H1 (cell line): ENCODE measurements at regions not wholly inside any gene's neighbourhood (a gene's known extent, or its start where the extent isn't known, plus 50 kb on each side); places are given as distances from the start of the nearest gene placed in this dataset.

Source experiments
- CBX8 ChIP-seq: fragments of 300-800, 300-1000 bp; sonication (generic); IDR thresholded peaks from 2 replicates; pipeline ENCODE4 v1.7.1; 2016; ENCODE audit warnings: low read depth, low read length, borderline replicate concordance
- EP300 ChIP-seq, 2 experiments: IDR thresholded peaks; 1 replicate in 1 of 2; 2 replicates in 1 of 2; pipeline ENCODE4 v1.6.1; 2011 to 2012; ENCODE audit warnings: low read depth in 2 of 2, low read length in 2 of 2, mild to moderate bottlenecking in 2 of 2, borderline replicate concordance in 1 of 2, inconsistent platforms in 1 of 2, moderate library complexity in 1 of 2
- NRF1 ChIP-seq: IDR thresholded peaks from 2 replicates; pipeline ENCODE4 v1.6.1; 2011; ENCODE audit warnings: mild to moderate bottlenecking, low read depth, low read length, improper control_type of control experiment
- POLR2A ChIP-seq, 2 experiments: IDR thresholded peaks; 1 replicate in 1 of 2; 2 replicates in 1 of 2; pipeline ENCODE4 v1.6.1; 2011; ENCODE audit warnings: low read depth in 2 of 2, low read length in 2 of 2, mild to moderate bottlenecking in 2 of 2; ENCODE audit errors: control extremely low read depth in 1 of 2
- POLR2AphosphoS5 ChIP-seq: IDR thresholded peaks from 2 replicates; pipeline ENCODE4 v1.6.1; 2011; ENCODE audit warnings: low read depth, low read length
- RAD21 ChIP-seq, 2 experiments: IDR thresholded peaks in 1 of 2; conservative IDR thresholded peaks in 1 of 2; 2 replicates each; pipeline ENCODE4 v1.6.1; 2011; ENCODE audit warnings: low read depth in 2 of 2, low read length in 2 of 2, improper control_type of control experiment in 1 of 2, inconsistent platforms in 1 of 2, mild to moderate bottlenecking in 1 of 2, moderate library complexity in 1 of 2
- RBBP5 ChIP-seq: IDR thresholded peaks from 2 replicates; pipeline ENCODE4 v1.7.1; 2012; ENCODE audit warnings: low read depth, mild to moderate bottlenecking, inconsistent platforms, low read length, moderate library complexity, borderline replicate concordance
- RFX5 ChIP-seq: IDR thresholded peaks from 2 replicates; pipeline ENCODE4 v1.6.1; 2011; ENCODE audit warnings: low read depth, low read length, improper control_type of control experiment, borderline replicate concordance
- SIX5 ChIP-seq: IDR thresholded peaks from 2 replicates; pipeline ENCODE4 v1.6.1; 2011; ENCODE audit warnings: mild to moderate bottlenecking, low read depth, low read length
- SP1 ChIP-seq: IDR thresholded peaks from 2 replicates; pipeline ENCODE4 v1.6.1; 2011; ENCODE audit warnings: low read depth, low read length
- SUZ12 ChIP-seq: fragments of 200-600 bp; sonication (generic); IDR thresholded peaks from 2 replicates; pipeline ENCODE4 v1.6.1; 2012; ENCODE audit warnings: mild to moderate bottlenecking, inconsistent platforms, low read length, moderate library complexity, mixed read lengths
- TEAD4 ChIP-seq: IDR thresholded peaks from 2 replicates; pipeline ENCODE4 v1.6.1; 2012; ENCODE audit warnings: low read depth, low read length, inconsistent platforms, mixed read lengths
- TF ChIP-seq, protein P1 (sequence below), 3 experiments: IDR thresholded peaks; 1 replicate in 2 of 3; 2 replicates in 1 of 3; pipeline versions ENCODE4 v1.5.1 to v1.6.1; 2011; ENCODE audit warnings: low read length in 3 of 3, mild to moderate bottlenecking in 3 of 3, inconsistent platforms in 2 of 3, low read depth in 1 of 3, moderate library complexity in 1 of 3; ENCODE audit not compliant: insufficient read depth in 1 of 3; ENCODE audit errors: control extremely low read depth in 1 of 3
- TF ChIP-seq, protein P2 (sequence below): IDR thresholded peaks from 2 replicates; pipeline ENCODE4 v1.6.1; 2011; ENCODE audit warnings: low read length, improper control_type of control experiment

DNA sequence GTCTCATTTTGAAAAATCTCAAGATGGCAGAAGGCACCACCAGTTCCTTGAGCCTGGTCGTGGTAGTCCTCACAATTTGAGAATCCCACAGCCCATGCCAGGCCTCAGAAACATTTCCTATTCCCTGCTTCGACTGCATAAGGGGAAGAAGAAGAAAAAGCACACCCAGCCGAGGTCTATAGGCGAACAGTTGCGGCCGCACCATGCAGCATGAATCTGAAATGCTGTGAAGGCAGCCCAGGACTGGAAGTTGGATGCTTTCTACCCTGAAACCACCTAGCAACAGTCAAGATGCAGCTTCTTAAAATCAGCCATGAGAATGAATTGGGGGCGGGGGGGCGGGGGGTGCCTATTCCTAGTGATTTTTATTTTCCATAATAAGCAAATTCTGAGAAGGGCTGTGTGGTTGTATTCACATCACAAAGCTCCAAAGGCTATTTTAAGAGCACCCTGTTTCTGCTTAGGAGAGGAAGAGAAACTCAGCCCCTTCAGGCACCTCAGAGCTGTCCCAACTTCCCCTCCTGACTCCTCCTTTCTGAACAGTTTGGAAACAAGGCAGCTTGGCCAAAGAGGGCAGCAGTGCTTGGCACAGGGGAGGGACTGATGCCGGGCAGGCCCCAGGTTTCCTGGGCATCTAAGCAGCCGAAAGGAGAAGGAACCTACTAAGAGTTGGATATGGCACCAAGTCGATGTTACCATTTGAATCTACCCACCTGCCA, 172.5 kb upstream of the FOXN3 start:
- no peak for TF ChIP-seq CBX8
- TF ChIP-seq RBBP5 = no peak
- TF ChIP-seq RFX5 = no peak
- TF ChIP-seq, protein P1, sequence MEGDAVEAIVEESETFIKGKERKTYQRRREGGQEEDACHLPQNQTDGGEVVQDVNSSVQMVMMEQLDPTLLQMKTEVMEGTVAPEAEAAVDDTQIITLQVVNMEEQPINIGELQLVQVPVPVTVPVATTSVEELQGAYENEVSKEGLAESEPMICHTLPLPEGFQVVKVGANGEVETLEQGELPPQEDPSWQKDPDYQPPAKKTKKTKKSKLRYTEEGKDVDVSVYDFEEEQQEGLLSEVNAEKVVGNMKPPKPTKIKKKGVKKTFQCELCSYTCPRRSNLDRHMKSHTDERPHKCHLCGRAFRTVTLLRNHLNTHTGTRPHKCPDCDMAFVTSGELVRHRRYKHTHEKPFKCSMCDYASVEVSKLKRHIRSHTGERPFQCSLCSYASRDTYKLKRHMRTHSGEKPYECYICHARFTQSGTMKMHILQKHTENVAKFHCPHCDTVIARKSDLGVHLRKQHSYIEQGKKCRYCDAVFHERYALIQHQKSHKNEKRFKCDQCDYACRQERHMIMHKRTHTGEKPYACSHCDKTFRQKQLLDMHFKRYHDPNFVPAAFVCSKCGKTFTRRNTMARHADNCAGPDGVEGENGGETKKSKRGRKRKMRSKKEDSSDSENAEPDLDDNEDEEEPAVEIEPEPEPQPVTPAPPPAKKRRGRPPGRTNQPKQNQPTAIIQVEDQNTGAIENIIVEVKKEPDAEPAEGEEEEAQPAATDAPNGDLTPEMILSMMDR (IDR thresholded peaks at IDR 0.05; ENCODE audit: control extremely low read depth in 1 of 3, insufficient read depth in 1 of 3, low read depth in 1 of 3, low read length in 3 of 3) = no peak
- no peak for TF ChIP-seq SUZ12
- TF ChIP-seq, protein P2, sequence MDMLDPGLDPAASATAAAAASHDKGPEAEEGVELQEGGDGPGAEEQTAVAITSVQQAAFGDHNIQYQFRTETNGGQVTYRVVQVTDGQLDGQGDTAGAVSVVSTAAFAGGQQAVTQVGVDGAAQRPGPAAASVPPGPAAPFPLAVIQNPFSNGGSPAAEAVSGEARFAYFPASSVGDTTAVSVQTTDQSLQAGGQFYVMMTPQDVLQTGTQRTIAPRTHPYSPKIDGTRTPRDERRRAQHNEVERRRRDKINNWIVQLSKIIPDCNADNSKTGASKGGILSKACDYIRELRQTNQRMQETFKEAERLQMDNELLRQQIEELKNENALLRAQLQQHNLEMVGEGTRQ = no peak
- TF ChIP-seq SP1 = no peak
- TF ChIP-seq SIX5 = no peak
- TF ChIP-seq NRF1 = no peak
- no peak for TF ChIP-seq POLR2AphosphoS5
- no peak for TF ChIP-seq TEAD4
- TF ChIP-seq RAD21 (IDR thresholded peaks at IDR 0.05 in 1 of 2, conservative IDR thresholded peaks at IDR 0.05 in 1 of 2; ENCODE audit: low read depth in 2 of 2, low read length in 2 of 2) = no peak
- TF ChIP-seq EP300 (IDR thresholded peaks at IDR 0.05; ENCODE audit: borderline replicate concordance in 1 of 2, low read depth in 2 of 2, low read length in 2 of 2) = no peak
- TF ChIP-seq POLR2A (IDR thresholded peaks at IDR 0.05; ENCODE audit: control extremely low read depth in 1 of 2, low read depth in 2 of 2, low read length in 2 of 2) = no peak
